GM12865 (cell line): ENCODE measurements at regions not wholly inside any gene's neighbourhood (a gene's known extent, or its start where the extent isn't known, plus 50 kb on each side); places are given as distances from the start of the nearest gene placed in this dataset.

ENCODE experiments used
- DNase-seq: peaks from one replicate; pipeline ENCODE4 v3.0.0; 2010; ENCODE audit warnings: low read depth
- H3K4me3 ChIP-seq: 2 replicates; pipeline ENCODE4 v1.5.1; 2011; ENCODE audit warnings: mild to moderate bottlenecking, low read depth, low read length, control low read depth
- TF ChIP-seq, protein P1 (sequence below): IDR thresholded peaks from 2 replicates; pipeline ENCODE4 v1.5.1; 2011; ENCODE audit warnings: low read length, control low read depth, low read depth, inconsistent platforms; ENCODE audit not compliant: insufficient read depth; ENCODE audit errors: missing control alignments

DNA sequence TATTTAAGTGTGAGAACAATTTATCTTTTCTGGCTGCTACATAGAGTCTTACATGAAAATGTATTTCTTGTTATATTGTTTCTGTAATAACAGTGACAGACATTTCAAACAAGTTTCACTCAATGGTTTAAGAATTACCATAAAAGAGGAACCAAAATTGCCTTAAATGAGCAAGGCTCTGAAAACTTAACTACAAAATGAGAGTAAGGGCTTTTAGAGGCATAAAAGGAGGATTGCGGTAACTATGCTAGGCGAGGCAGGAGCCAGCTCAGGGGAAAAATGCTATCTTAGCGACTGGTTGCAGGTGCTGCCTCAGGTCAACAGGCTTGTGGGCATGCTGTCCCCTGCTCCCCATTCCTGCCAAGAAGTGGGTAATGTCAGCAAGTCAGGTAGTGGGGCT lies 81.7 kb upstream of the MSI2 start:
- H3K4me3 ChIP-seq: no peak overlapping the region
- TF ChIP-seq, protein P1, sequence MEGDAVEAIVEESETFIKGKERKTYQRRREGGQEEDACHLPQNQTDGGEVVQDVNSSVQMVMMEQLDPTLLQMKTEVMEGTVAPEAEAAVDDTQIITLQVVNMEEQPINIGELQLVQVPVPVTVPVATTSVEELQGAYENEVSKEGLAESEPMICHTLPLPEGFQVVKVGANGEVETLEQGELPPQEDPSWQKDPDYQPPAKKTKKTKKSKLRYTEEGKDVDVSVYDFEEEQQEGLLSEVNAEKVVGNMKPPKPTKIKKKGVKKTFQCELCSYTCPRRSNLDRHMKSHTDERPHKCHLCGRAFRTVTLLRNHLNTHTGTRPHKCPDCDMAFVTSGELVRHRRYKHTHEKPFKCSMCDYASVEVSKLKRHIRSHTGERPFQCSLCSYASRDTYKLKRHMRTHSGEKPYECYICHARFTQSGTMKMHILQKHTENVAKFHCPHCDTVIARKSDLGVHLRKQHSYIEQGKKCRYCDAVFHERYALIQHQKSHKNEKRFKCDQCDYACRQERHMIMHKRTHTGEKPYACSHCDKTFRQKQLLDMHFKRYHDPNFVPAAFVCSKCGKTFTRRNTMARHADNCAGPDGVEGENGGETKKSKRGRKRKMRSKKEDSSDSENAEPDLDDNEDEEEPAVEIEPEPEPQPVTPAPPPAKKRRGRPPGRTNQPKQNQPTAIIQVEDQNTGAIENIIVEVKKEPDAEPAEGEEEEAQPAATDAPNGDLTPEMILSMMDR: no peak
- peak; percentile 65 for DNase-seq

- no peak for DNase-seq
- no peak overlapping the region for H3K4me3 ChIP-seq
- TF ChIP-seq, protein P1: no peak
Observed at GRCh38 chr17:57178839-57179238, 77.5 kb upstream of the MSI2 start.

DNA sequence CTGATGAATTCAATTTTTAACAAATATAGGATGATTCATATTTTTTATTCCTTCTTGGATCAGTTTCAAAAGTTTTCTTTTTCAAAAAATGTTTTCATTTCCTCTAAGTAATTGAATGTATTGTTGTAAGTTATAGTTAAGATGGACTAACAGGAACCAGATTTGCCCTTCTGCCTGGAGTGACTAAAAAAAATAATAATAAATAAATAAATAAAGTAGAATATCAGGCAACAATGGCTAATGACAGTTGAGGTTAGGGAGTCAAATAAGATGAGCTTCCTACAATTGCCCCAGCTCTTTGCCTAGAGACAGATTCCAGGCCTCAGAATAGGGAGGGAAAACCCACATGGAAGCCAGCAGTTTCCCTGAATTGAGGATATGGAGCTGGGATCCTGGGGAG lies 73.7 kb upstream of the MSI2 start:
- no peak overlapping the region for H3K4me3 ChIP-seq
- TF ChIP-seq, protein P1: no peak
- no peak for DNase-seq

DNA sequence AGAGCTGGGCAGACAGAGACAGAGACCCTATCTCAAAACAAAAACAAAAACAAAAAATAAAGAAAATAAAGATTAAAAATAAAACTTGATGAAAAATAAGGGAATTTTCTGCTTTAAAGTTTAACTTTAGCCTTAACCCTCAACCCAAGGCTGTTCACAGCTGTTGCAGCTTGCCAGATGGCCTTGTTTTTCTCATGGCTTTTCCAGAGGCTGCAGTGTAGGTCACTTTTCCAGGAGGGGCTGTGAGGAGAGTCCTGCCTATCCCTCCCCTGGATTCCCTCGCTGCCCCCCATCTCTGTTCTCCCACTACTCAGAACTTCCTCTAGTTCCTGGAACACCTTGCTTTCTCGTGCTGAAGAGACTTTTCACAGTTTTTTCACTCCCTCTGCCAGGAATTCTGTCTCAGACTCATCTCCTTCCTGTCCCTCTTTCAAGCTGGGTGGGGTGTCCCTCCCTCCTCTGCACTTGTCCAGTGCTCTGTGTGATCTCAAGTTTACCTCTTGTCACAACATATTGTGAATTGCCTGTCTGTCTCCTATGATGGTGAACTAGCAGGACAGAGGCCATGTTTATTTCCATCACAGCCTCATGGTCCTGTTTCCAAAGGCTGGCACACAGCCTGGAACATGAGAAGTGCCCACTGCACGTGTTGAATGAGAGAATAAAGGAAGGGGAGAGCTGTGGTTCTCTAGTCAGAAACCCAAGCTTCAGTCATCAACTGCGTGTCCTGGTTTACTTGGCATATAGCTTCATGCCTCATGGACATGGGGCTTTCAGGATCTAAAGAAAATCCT lies 69.9 kb upstream of the MSI2 start:
- DNase-seq: no peak
- H3K4me3 ChIP-seq: no peak overlapping the region
- TF ChIP-seq, protein P1: no peak

DNA sequence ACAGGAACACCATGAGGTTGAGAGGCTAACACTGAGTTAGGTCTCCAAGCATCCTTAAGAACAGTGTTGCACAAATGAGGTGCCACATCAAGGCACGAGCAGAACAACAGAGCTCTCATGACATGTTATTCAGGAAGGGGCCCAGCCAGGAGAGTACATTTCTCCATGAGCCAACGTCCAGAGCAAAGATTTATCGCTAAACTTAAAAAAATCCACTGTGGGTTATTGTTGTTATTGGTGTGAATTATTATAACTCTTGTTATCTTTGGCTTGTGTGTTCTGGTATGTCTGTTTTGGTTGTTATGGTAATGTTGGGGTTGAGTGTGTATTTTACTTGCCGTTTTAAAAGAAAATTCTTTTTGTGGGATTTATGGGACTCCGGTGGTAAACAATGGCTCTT lies 68.9 kb upstream of the MSI2 start:
- TF ChIP-seq, protein P1: no peak
- no peak overlapping the region for H3K4me3 ChIP-seq
- no peak for DNase-seq

- TF ChIP-seq, protein P1: no peak
- peak; percentile 13 for DNase-seq
Observed at GRCh38 chr17:57195785-57196460, 60.4 kb upstream of the MSI2 start.

More at GRCh38 chr17:57195785-57196460, 60.4 kb upstream of the MSI2 start:
- no peak overlapping the region for H3K4me3 ChIP-seq
